ENCODE measurements at regions not wholly inside any gene's neighbourhood (a gene's known extent, or its start where the extent isn't known, plus 50 kb on each side); places are given as distances from the start of the nearest gene placed in this dataset.

- TF ChIP-seq CTCF (IDR thresholded peaks at IDR 0.05), result no peak
- H3K27ac ChIP-seq, result no peak overlapping the region
These were observed 123.5 kb downstream of the BCOR start for GRCh38 chrX:39974270-39974669.

GRCh38 chrX:39975101-39975925, 122.4 kb downstream of the BCOR start:
- Histone ChIP-seq H3K4me3 (no peak overlapping the region), H3K36me3 (no peaks in the 10 kb centered on the region), H3K4me1 (no peaks in the 10 kb centered on the region), H3K9me3 (peaks cover 0 to 13% of the 10 kb centered on the region in 2 donors), H3K27me3 (no peaks in the 10 kb centered on the region), H3K27ac (no peak overlapping the region)
- DNase-seq (ENCODE audit: low spot score), result no peak
- TF ChIP-seq CTCF (IDR thresholded peaks at IDR 0.05), result no peak

More at GRCh38 chrX:39974270-39974669, 123.5 kb downstream of the BCOR start:
- H3K27me3 ChIP-seq, result no peaks in the 10 kb centered on the region
- H3K9me3 ChIP-seq, result peaks cover 0 to 13% of the 10 kb centered on the region in 2 donors
- no peak for DNase-seq (ENCODE audit: low spot score)
- H3K4me3 ChIP-seq, result no peak overlapping the region
- H3K36me3 ChIP-seq, result no peaks in the 10 kb centered on the region
- no peaks in the 10 kb centered on the region for H3K4me1 ChIP-seq

GRCh38 chrX:39981946-39982345, 115.8 kb downstream of the BCOR start:
- Histone ChIP-seq H3K4me3 (no peak overlapping the region), H3K27ac (no peak overlapping the region), H3K36me3 (no peaks in the 10 kb centered on the region), H3K9me3 (no peaks in the 10 kb centered on the region), H3K27me3 (no peaks in the 10 kb centered on the region), H3K4me1 (peaks cover 0 to 8% of the 10 kb centered on the region in 2 donors)
- no peak for TF ChIP-seq CTCF (IDR thresholded peaks at IDR 0.05)
- no peak for DNase-seq (ENCODE audit: low spot score)

GRCh38 chrX:39982948-39983347, 114.8 kb downstream of the BCOR start:
- H3K27ac ChIP-seq, result no peak overlapping the region
- H3K36me3 ChIP-seq, result no peaks in the 10 kb centered on the region
- H3K9me3 ChIP-seq, result no peaks in the 10 kb centered on the region
- H3K4me1 ChIP-seq, result peaks cover 0 to 8% of the 10 kb centered on the region in 2 donors
- no peak overlapping the region for H3K4me3 ChIP-seq
- no peak for TF ChIP-seq CTCF (IDR thresholded peaks at IDR 0.05)
- no peaks in the 10 kb centered on the region for H3K27me3 ChIP-seq
- no peak for DNase-seq (ENCODE audit: low spot score)

GRCh38 chrX:39983715-39984114, 114.0 kb downstream of the BCOR start:
- TF ChIP-seq CTCF (IDR thresholded peaks at IDR 0.05), result no peak
- H3K4me3 ChIP-seq, result no peak overlapping the region
- H3K36me3 ChIP-seq, result no peaks in the 10 kb centered on the region
- H3K27ac ChIP-seq, result no peak overlapping the region
- H3K4me1 ChIP-seq, result peaks cover 0 to 8% of the 10 kb centered on the region in 2 donors
- no peaks in the 10 kb centered on the region for H3K27me3 ChIP-seq
- DNase-seq (ENCODE audit: low spot score), result no peak
- H3K9me3 ChIP-seq, result no peaks in the 10 kb centered on the region

Data from right atrium auricular region (tissue), 2 donors.